Astrocyte (in vitro differentiated cells and primary cell): ENCODE measurements at regions not wholly inside any gene's neighbourhood (a gene's known extent, or its start where the extent isn't known, plus 50 kb on each side); places are given as distances from the start of the nearest gene placed in this dataset.

Experiments
- EZH2 ChIP-seq: IDR thresholded peaks from 2 replicates; pipeline ENCODE4 v1.6.1; 2012; ENCODE audit warnings: mild to moderate bottlenecking, low read length, inconsistent platforms; ENCODE audit not compliant: insufficient read depth
- TF ChIP-seq, protein P1 (sequence below): IDR thresholded peaks from 2 replicates; pipeline ENCODE4 v1.5.1; 2011; ENCODE audit warnings: low read depth, mild to moderate bottlenecking, inconsistent platforms, low read length, moderate library complexity; ENCODE audit not compliant: insufficient read depth

DNA sequence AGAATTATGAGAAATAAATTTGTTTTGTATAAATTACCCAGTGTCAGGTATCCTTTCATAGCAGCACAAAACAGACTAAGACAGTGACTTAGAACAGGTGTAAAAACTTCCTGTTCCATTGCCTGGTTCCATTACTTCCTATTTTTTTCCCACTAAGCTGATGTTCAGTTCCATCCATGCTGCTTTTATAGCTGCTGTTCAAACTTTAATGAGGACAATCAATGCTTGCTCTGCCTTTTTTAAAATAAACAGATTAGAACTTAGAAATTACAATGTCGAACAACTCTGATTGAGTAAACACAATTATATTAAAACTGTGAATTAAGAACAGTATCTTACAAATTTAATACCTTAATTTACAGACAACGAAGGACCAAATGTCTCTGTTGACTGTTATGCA is 818.9 kb downstream of the OLFM4 start:
- TF ChIP-seq, protein P1, sequence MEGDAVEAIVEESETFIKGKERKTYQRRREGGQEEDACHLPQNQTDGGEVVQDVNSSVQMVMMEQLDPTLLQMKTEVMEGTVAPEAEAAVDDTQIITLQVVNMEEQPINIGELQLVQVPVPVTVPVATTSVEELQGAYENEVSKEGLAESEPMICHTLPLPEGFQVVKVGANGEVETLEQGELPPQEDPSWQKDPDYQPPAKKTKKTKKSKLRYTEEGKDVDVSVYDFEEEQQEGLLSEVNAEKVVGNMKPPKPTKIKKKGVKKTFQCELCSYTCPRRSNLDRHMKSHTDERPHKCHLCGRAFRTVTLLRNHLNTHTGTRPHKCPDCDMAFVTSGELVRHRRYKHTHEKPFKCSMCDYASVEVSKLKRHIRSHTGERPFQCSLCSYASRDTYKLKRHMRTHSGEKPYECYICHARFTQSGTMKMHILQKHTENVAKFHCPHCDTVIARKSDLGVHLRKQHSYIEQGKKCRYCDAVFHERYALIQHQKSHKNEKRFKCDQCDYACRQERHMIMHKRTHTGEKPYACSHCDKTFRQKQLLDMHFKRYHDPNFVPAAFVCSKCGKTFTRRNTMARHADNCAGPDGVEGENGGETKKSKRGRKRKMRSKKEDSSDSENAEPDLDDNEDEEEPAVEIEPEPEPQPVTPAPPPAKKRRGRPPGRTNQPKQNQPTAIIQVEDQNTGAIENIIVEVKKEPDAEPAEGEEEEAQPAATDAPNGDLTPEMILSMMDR = no peak
- no peak for TF ChIP-seq EZH2
